Transverse colon (tissue), 4 donors: ENCODE measurements at regions not wholly inside any gene's neighbourhood (a gene's known extent, or its start where the extent isn't known, plus 50 kb on each side); places are given as distances from the start of the nearest gene placed in this dataset.

ENCODE experiments used
- DNase-seq: peaks from one replicate; pipeline ENCODE4 v3.0.0-alpha.2; 2019
- H3K27ac ChIP-seq, 4 donors: fragments of 200-600 bp; sonication (generic); 2 replicates each; pipeline ENCODE4 v1.5.1; 2016 to 2018; ENCODE audit warnings: inconsistent platforms in 4 of 4
- H3K27me3 ChIP-seq: fragments of 200-600 bp; sonication (generic); 2 replicates; pipeline ENCODE4 v1.5.1; 2017; ENCODE audit warnings: inconsistent platforms
- H3K36me3 ChIP-seq, 4 donors: fragments of 200-600 bp; sonication (generic); 2 replicates each; pipeline ENCODE4 v1.5.1; 2017 to 2019; ENCODE audit warnings: inconsistent platforms in 4 of 4
- H3K4me1 ChIP-seq, 4 donors: fragments of 200-600 bp; sonication (generic); 2 replicates each; pipeline ENCODE4 v1.5.1; 2017 to 2020; ENCODE audit warnings: inconsistent platforms in 4 of 4
- H3K4me3 ChIP-seq, 4 donors: fragments of 200-600 bp; sonication (generic); 1 replicate in 1 of 4; 2 replicates in 3 of 4; pipeline versions ENCODE4 v1.5.1 to v1.6.1; 2017 to 2019; ENCODE audit warnings: inconsistent platforms in 4 of 4
- H3K9me3 ChIP-seq, 2 donors: fragments of 200-600 bp; sonication (generic); 2 replicates each; pipeline ENCODE4 v1.5.1; 2017 to 2019; ENCODE audit warnings: inconsistent platforms in 2 of 2
- EP300 ChIP-seq: sonication (generic); formaldehyde crosslinking; IDR thresholded peaks from one replicate; pipeline ENCODE4 v1.6.1; 2017; ENCODE audit warnings: antibody characterized with exemption, low read depth
- POLR2A ChIP-seq: fragments of 450-650 bp; IDR thresholded peaks from one replicate; pipeline ENCODE4 v1.6.1; 2016; ENCODE audit warnings: antibody characterized with exemption, mild to moderate bottlenecking, moderate library complexity
- POLR2AphosphoS5 ChIP-seq, 3 donors: sonication (generic); formaldehyde crosslinking; IDR thresholded peaks; one replicate each; pipeline ENCODE4 v1.6.1; 2016; ENCODE audit warnings: antibody characterized with exemption in 3 of 3
- WGBS, 2 donors: methylation state at CpG; one replicate each; pipeline ENCODE4 v1.1.5; 2018; ENCODE audit warnings: low coverage in 1 of 2; 5-methylcytosine and 5-hydroxymethylcytosine counted together
- in situ Hi-C, 4 donors: fragments of 200-750 bp; cut with MboI; loops; one replicate each; pipeline versions ENCODE4 v1.15.0 to v1.15.1; 2017; ENCODE audit warnings: low sequenced_read_pairs in 3 of 4, low pct_ligation_motif_present in 1 of 4, low pct_unique_long_range_greater_than_20kb in 1 of 4
- intact Hi-C: fragments of 100-400 bp; cut with DNase I; formaldehyde crosslinking; loops from one replicate; pipeline ENCODE4 v1.15.1; 2023; ENCODE audit warnings: low total_unique reads
- TF ChIP-seq, protein P1 (sequence below), 5 experiments: fragments of 200-600 bp in 3 of 5; fragments of 450-650 bp in 2 of 5; sonication (generic) in 3 of 5; IDR thresholded peaks; 1 replicate in 2 of 5; 2 replicates in 3 of 5; pipeline ENCODE4 v1.5.1; 2016 to 2017; ENCODE audit warnings: antibody characterized with exemption in 5 of 5, inconsistent platforms in 3 of 5, mild to moderate bottlenecking in 2 of 5, moderate library complexity in 1 of 5

DNA sequence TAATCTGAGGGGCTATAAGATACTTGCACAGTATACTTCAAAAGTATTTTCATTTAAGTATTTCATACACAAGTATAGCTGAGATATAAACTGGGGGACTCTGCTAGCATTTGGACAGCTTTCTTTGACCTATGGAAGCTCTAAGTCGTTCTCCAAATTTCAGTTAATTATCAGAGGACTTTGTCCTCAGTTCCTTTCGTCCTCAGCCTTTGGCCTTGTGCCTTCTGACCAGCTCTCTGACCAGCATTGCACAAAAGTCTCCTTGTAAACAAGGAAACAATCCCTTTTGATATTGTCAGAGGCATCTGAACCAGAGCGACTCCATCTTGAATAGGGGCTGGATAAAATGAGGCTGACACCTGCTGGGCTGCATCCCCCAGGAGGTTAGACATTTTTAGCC, 464.0 kb upstream of the FAM241A start:
- intact Hi-C loops: no loop called here
- H3K4me3 ChIP-seq: no peak overlapping the region
- no peaks in the 10 kb centered on the region for H3K4me1 ChIP-seq
- no peaks in the 10 kb centered on the region for H3K27me3 ChIP-seq
- DNase-seq: no peak
- no peak overlapping the region for H3K27ac ChIP-seq
- no peaks in the 10 kb centered on the region for H3K36me3 ChIP-seq
- in situ Hi-C loops: loop anchor here in 1 of 4 donors (25.0 kb wide), 1 partner anchor 106 kb away; no protein-coding TSS in a partner anchor
- 52 to 69% methylated on average over 2 to 3 of the region's 3 CpGs for WGBS, 2 donors
- no peak for TF ChIP-seq EP300
- no peak for TF ChIP-seq POLR2AphosphoS5 (IDR thresholded peaks at IDR 0.05)
- TF ChIP-seq POLR2A: no peak
- TF ChIP-seq, protein P1, sequence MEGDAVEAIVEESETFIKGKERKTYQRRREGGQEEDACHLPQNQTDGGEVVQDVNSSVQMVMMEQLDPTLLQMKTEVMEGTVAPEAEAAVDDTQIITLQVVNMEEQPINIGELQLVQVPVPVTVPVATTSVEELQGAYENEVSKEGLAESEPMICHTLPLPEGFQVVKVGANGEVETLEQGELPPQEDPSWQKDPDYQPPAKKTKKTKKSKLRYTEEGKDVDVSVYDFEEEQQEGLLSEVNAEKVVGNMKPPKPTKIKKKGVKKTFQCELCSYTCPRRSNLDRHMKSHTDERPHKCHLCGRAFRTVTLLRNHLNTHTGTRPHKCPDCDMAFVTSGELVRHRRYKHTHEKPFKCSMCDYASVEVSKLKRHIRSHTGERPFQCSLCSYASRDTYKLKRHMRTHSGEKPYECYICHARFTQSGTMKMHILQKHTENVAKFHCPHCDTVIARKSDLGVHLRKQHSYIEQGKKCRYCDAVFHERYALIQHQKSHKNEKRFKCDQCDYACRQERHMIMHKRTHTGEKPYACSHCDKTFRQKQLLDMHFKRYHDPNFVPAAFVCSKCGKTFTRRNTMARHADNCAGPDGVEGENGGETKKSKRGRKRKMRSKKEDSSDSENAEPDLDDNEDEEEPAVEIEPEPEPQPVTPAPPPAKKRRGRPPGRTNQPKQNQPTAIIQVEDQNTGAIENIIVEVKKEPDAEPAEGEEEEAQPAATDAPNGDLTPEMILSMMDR (IDR thresholded peaks at IDR 0.05): no peak
- no peaks in the 10 kb centered on the region for H3K9me3 ChIP-seq

- intact Hi-C loops (no loop called here), in situ Hi-C loops (loop anchor here in 1 of 4 donors (25.0 kb wide), 1 partner anchor 106 kb away; no protein-coding TSS in a partner anchor)
- WGBS, 2 donors: 79 to 81% methylated on average over 5 to 7 of the region's 7 CpGs
- no peaks in the 10 kb centered on the region for H3K27me3 ChIP-seq
- no peaks in the 10 kb centered on the region for H3K9me3 ChIP-seq
- no peak overlapping the region for H3K4me3 ChIP-seq
- no peak overlapping the region for H3K27ac ChIP-seq
- no peak for TF ChIP-seq EP300
- TF ChIP-seq, protein P1 (IDR thresholded peaks at IDR 0.05): no peak
- TF ChIP-seq POLR2A: no peak
- TF ChIP-seq POLR2AphosphoS5 (IDR thresholded peaks at IDR 0.05): no peak
- H3K4me1 ChIP-seq: no peaks in the 10 kb centered on the region
- DNase-seq: no peak
- H3K36me3 ChIP-seq: no peaks in the 10 kb centered on the region
Measured at GRCh38 chr4:111681751-111682150, 463.5 kb upstream of the FAM241A start.

- H3K9me3 ChIP-seq: no peaks in the 10 kb centered on the region
- H3K27ac ChIP-seq: no peak overlapping the region
- intact Hi-C loops: no loop called here
- H3K4me1 ChIP-seq: peaks cover 0 to 6% (median 0%) of the 10 kb centered on the region in 4 donors
- DNase-seq: no peak
- TF ChIP-seq, protein P1 (IDR thresholded peaks at IDR 0.05): no peak
- no peak for TF ChIP-seq POLR2AphosphoS5 (IDR thresholded peaks at IDR 0.05)
- TF ChIP-seq POLR2A: no peak
- TF ChIP-seq EP300: no peak
- no peak overlapping the region for H3K4me3 ChIP-seq
- H3K27me3 ChIP-seq: no peaks in the 10 kb centered on the region
- in situ Hi-C loops: loop anchor here in 1 of 4 donors (25.0 kb wide), 1 partner anchor 102 kb away; no protein-coding TSS in a partner anchor
- WGBS, 2 donors: 87 to 88% methylated on average over 3 of the region's 3 CpGs
- H3K36me3 ChIP-seq: no peaks in the 10 kb centered on the region
Measured at GRCh38 chr4:111685205-111685604, 460.0 kb upstream of the FAM241A start.

GRCh38 chr4:111689214-111689613, 456.0 kb upstream of the FAM241A start:
- peak overlapping the region in 2 of 4 donors; percentile 16 to 49 for H3K27ac ChIP-seq
- TF ChIP-seq POLR2AphosphoS5 (IDR thresholded peaks at IDR 0.05): peak in 2 of 3 donors; percentile 55 to 67
- TF ChIP-seq POLR2A: no peak
- in situ Hi-C loops (loop anchor here in 1 of 4 donors (25.0 kb wide), 1 partner anchor 98 kb away; no protein-coding TSS in a partner anchor), intact Hi-C loops (no loop called here)
- no peaks in the 10 kb centered on the region for H3K9me3 ChIP-seq
- peaks cover 0 to 6% (median 0%) of the 10 kb centered on the region in 4 donors for H3K4me1 ChIP-seq
- no peaks in the 10 kb centered on the region for H3K27me3 ChIP-seq
- H3K36me3 ChIP-seq: no peaks in the 10 kb centered on the region
- no peak overlapping the region for H3K4me3 ChIP-seq
- no peak for DNase-seq

GRCh38 chr4:111689731-111690130, 455.5 kb upstream of the FAM241A start:
- no peak overlapping the region for H3K4me3 ChIP-seq
- in situ Hi-C loops: loop anchor here in 1 of 4 donors (25.0 kb wide), 1 partner anchor 98 kb away; no protein-coding TSS in a partner anchor
- peak overlapping the region in 2 of 4 donors; percentile 16 to 49 for H3K27ac ChIP-seq
- peaks cover 0 to 6% (median 0%) of the 10 kb centered on the region in 4 donors for H3K4me1 ChIP-seq
- H3K27me3 ChIP-seq: no peaks in the 10 kb centered on the region
- intact Hi-C loops: no loop called here
- DNase-seq: no peak
- TF ChIP-seq POLR2AphosphoS5 (IDR thresholded peaks at IDR 0.05): no peak
- TF ChIP-seq EP300: no peak
- no peak for TF ChIP-seq POLR2A
- no peaks in the 10 kb centered on the region for H3K9me3 ChIP-seq
- H3K36me3 ChIP-seq: no peaks in the 10 kb centered on the region
- 18 to 33% methylated on average over 1 of the region's 1 CpG for WGBS, 2 donors
